SK-N-SH treated with all-trans-retinoic acid at 6 μM for 48 hours (cell line): ENCODE measurements at regions not wholly inside any gene's neighbourhood (a gene's known extent, or its start where the extent isn't known, plus 50 kb on each side); places are given as distances from the start of the nearest gene placed in this dataset.

ENCODE experiments used
- ATAC-seq: fragments of 200-7000 bp; cut with Tn5 transposase; 3 replicates; pipeline ENCODE4 v1.9.1; 2020; ENCODE audit warnings: mild to moderate bottlenecking, moderate library complexity
- BACH2 ChIP-seq: fragments of 250-450 bp; sonication (Bioruptor Pico); IDR thresholded peaks from 2 replicates; pipeline ENCODE4 v1.9.0; 2021; ENCODE audit warnings: mild to moderate bottlenecking, borderline replicate concordance
- CREB5 ChIP-seq: fragments of 250-450 bp; sonication (Bioruptor Pico); IDR thresholded peaks from 2 replicates; pipeline ENCODE4 v1.5.1; 2020; ENCODE audit warnings: low read depth, mild to moderate bottlenecking, moderate library complexity
- CSRNP3 ChIP-seq: fragments of 250-450 bp; sonication (Bioruptor Pico); IDR thresholded peaks from 2 replicates; pipeline ENCODE4 v1.5.1; 2021; ENCODE audit warnings: mild to moderate bottlenecking, moderate library complexity
- ESRRG ChIP-seq: fragments of 250-450 bp; sonication (Bioruptor Pico); IDR thresholded peaks from 2 replicates; pipeline ENCODE4 v1.6.1; 2021; ENCODE audit warnings: mild to moderate bottlenecking
- GLIS3 ChIP-seq: fragments of 250-450 bp; sonication (Bioruptor Pico); IDR thresholded peaks from 2 replicates; pipeline ENCODE4 v1.5.0; 2020; ENCODE audit warnings: mild to moderate bottlenecking, moderate library complexity
- ISL1 ChIP-seq: fragments of 250-450 bp; sonication (Bioruptor Pico); IDR thresholded peaks from 2 replicates; pipeline ENCODE4 v2.1.2; 2022; ENCODE audit warnings: mild to moderate bottlenecking, moderate library complexity
- OSR1 ChIP-seq: fragments of 250-450 bp; sonication (Bioruptor Pico); IDR thresholded peaks from 2 replicates; pipeline ENCODE4 v1.8.0; 2022; ENCODE audit warnings: moderate library complexity, mild to moderate bottlenecking, inconsistent platforms
- PPARA ChIP-seq: fragments of 250-450 bp; sonication (Bioruptor Pico); IDR thresholded peaks from 2 replicates; pipeline ENCODE4 v1.5.0; 2020; ENCODE audit warnings: mild to moderate bottlenecking, borderline replicate concordance
- RARB ChIP-seq: fragments of 250-450 bp; sonication (Bioruptor Pico); IDR thresholded peaks from 2 replicates; pipeline ENCODE4 v1.8.0; 2021; ENCODE audit warnings: mild to moderate bottlenecking, moderate library complexity
- SNAI2 ChIP-seq: fragments of 250-450 bp; sonication (Bioruptor Pico); IDR thresholded peaks from 2 replicates; pipeline ENCODE4 v1.5.0; 2020; ENCODE audit warnings: mild to moderate bottlenecking, moderate library complexity
- TCF4 ChIP-seq: fragments of 250-450 bp; sonication (Bioruptor Pico); IDR thresholded peaks from 2 replicates; pipeline ENCODE4 v1.8.0; 2021; ENCODE audit warnings: mild to moderate bottlenecking, moderate library complexity, borderline replicate concordance
- TOX ChIP-seq: fragments of 250-450 bp; sonication (Bioruptor Pico); IDR thresholded peaks from 2 replicates; pipeline ENCODE4 v1.8.0; 2021; ENCODE audit warnings: mild to moderate bottlenecking, moderate library complexity, borderline replicate concordance
- ZC3H10 ChIP-seq: fragments of 250-450 bp; sonication (Bioruptor Pico); IDR thresholded peaks from 2 replicates; pipeline ENCODE4 v1.5.1; 2021; ENCODE audit warnings: mild to moderate bottlenecking, moderate library complexity
- ZFP3 ChIP-seq: fragments of 250-450 bp; sonication (Bioruptor Pico); IDR thresholded peaks from 2 replicates; pipeline ENCODE4 v1.5.0; 2020; ENCODE audit warnings: mild to moderate bottlenecking, moderate library complexity
- ZFP30 ChIP-seq: fragments of 450-650 bp; formaldehyde crosslinking; IDR thresholded peaks from 2 replicates; pipeline ENCODE4 v1.5.0; 2022; ENCODE audit warnings: mild to moderate bottlenecking, moderate library complexity
- ZNF565 ChIP-seq: fragments of 450-650 bp; formaldehyde crosslinking; conservative IDR thresholded peaks from 2 replicates; pipeline ENCODE4 v1.5.0; 2020; ENCODE audit warnings: low read depth, mild to moderate bottlenecking, moderate library complexity
- ZNF70 ChIP-seq: fragments of 450-650 bp; formaldehyde crosslinking; IDR thresholded peaks from 2 replicates; pipeline ENCODE4 v1.5.0; 2020; ENCODE audit warnings: mild to moderate bottlenecking, moderate library complexity
- ZNF8 ChIP-seq: fragments of 450-650 bp; formaldehyde crosslinking; IDR thresholded peaks from 2 replicates; pipeline ENCODE4 v1.5.0; 2020; ENCODE audit warnings: mild to moderate bottlenecking, moderate library complexity
- TF ChIP-seq, protein P1 (sequence below): fragments of 250-450 bp; sonication (Bioruptor Pico); IDR thresholded peaks from 2 replicates; pipeline ENCODE4 v1.5.0; 2020; ENCODE audit warnings: mild to moderate bottlenecking, moderate library complexity
- TF ChIP-seq, protein P2 (sequence below): fragments of 250-450 bp; sonication (Bioruptor Pico); IDR thresholded peaks from 2 replicates; pipeline ENCODE4 v1.8.0; 2021; ENCODE audit warnings: low read depth, mild to moderate bottlenecking, moderate library complexity, borderline replicate concordance

GRCh38 chr2:63665091-63665490 lies 76.3 kb downstream of the MDH1 start:
- ATAC-seq = no peak
- TF ChIP-seq PPARA (no peak), CSRNP3 (CRISPR knock-in tag) (no peak)

DNA sequence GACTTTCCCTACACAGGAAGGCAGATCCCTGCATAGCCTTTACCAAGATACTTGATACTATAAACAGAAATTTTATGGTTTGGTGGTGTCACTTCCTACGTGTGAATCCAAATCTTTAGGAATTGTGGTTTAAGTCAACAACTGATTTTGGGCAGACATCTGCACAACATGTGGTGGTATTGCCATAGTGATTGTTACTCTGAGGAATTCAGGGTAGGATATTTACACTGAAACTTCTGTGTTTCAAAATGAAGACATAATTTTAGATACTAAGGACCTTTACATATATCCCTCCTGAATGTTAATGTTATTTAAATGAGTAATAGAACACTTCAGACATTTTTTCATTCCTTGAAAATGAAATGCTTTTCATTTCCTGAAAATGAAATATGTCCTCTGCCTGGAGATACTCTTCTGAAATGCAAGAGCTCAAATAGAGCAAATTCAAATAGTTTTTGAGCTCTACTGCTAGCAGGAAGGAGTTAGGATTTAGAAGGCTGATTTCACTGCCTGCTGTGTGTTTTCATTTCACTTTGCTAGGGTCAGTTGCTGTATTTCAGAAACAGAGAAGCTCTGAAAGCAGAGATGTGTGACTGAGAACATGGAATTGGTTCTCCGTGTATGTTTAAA lies 77.2 kb downstream of the MDH1 start:
- TF ChIP-seq ZFP30 (CRISPR knock-in tag) = no peak
- TF ChIP-seq TCF4 (CRISPR knock-in tag) = no peak
- TF ChIP-seq, protein P1, sequence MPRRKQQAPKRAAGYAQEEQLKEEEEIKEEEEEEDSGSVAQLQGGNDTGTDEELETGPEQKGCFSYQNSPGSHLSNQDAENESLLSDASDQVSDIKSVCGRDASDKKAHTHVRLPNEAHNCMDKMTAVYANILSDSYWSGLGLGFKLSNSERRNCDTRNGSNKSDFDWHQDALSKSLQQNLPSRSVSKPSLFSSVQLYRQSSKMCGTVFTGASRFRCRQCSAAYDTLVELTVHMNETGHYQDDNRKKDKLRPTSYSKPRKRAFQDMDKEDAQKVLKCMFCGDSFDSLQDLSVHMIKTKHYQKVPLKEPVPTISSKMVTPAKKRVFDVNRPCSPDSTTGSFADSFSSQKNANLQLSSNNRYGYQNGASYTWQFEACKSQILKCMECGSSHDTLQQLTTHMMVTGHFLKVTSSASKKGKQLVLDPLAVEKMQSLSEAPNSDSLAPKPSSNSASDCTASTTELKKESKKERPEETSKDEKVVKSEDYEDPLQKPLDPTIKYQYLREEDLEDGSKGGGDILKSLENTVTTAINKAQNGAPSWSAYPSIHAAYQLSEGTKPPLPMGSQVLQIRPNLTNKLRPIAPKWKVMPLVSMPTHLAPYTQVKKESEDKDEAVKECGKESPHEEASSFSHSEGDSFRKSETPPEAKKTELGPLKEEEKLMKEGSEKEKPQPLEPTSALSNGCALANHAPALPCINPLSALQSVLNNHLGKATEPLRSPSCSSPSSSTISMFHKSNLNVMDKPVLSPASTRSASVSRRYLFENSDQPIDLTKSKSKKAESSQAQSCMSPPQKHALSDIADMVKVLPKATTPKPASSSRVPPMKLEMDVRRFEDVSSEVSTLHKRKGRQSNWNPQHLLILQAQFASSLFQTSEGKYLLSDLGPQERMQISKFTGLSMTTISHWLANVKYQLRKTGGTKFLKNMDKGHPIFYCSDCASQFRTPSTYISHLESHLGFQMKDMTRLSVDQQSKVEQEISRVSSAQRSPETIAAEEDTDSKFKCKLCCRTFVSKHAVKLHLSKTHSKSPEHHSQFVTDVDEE (CRISPR knock-in tag) = no peak
- TF ChIP-seq, protein P2, sequence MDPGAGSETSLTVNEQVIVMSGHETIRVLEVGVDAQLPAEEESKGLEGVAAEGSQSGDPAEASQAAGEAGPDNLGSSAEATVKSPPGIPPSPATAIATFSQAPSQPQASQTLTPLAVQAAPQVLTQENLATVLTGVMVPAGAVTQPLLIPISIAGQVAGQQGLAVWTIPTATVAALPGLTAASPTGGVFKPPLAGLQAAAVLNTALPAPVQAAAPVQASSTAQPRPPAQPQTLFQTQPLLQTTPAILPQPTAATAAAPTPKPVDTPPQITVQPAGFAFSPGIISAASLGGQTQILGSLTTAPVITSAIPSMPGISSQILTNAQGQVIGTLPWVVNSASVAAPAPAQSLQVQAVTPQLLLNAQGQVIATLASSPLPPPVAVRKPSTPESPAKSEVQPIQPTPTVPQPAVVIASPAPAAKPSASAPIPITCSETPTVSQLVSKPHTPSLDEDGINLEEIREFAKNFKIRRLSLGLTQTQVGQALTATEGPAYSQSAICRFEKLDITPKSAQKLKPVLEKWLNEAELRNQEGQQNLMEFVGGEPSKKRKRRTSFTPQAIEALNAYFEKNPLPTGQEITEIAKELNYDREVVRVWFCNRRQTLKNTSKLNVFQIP (CRISPR knock-in tag) = no peak
- TF ChIP-seq ZNF8 (CRISPR knock-in tag) = no peak
- no peak for TF ChIP-seq SNAI2
- TF ChIP-seq RARB = no peak
- no peak for TF ChIP-seq TOX
- no peak for TF ChIP-seq ISL1
- no peak for TF ChIP-seq GLIS3 (CRISPR knock-in tag)
- TF ChIP-seq BACH2 (CRISPR knock-in tag) = no peak
- ATAC-seq = peak; percentile 37; the same call in 2 of the 3 replicates

GRCh38 chr2:63667132-63667700 lies 78.5 kb downstream of the MDH1 start:
- ATAC-seq = 0 out of 3 replicates have a peak, but pooled peaks have one; percentile 20
- TF ChIP-seq TOX (no peak), ISL1 (no peak), ZNF8 (CRISPR knock-in tag) (no peak), RARB (no peak), OSR1 (CRISPR knock-in tag) (no peak), TCF4 (CRISPR knock-in tag) (no peak), BACH2 (CRISPR knock-in tag) (no peak), ESRRG (CRISPR knock-in tag) (no peak), GLIS3 (CRISPR knock-in tag) (no peak), PPARA (no peak), ZNF565 (no peak), ZC3H10 (no peak), SNAI2 (no peak)
- TF ChIP-seq, protein P1 (CRISPR knock-in tag) = no peak

DNA sequence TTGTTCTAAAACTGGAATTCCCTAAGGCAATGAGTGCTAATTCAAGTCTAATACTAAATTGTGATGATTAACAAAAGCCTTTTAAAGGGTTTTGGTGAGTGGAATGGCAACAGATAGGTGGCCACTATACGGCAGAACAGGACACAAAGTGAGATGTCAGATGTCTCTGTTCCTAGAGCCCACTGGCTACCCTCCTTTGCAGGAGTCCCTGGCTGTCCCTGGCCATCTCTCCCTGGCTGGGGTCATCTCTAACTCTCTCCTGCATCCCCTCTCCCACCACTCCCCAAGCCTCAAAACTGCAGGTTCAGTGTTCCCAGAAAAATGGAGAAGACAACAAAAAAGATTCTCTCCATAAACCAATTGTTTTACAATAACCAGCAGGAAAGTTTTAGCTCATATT lies 79.2 kb downstream of the MDH1 start:
- no peak for ATAC-seq
- TF ChIP-seq, protein P1 (CRISPR knock-in tag) = no peak
- no peak for TF ChIP-seq BACH2 (CRISPR knock-in tag)
- no peak for TF ChIP-seq SNAI2
- no peak for TF ChIP-seq ZFP3
- TF ChIP-seq GLIS3 (CRISPR knock-in tag) = no peak
- TF ChIP-seq PPARA = no peak
- TF ChIP-seq ZC3H10 = no peak
- TF ChIP-seq ZFP30 (CRISPR knock-in tag) = no peak
- no peak for TF ChIP-seq CSRNP3 (CRISPR knock-in tag)
- no peak for TF ChIP-seq CREB5 (CRISPR knock-in tag)
- TF ChIP-seq ZNF70 (CRISPR knock-in tag) = no peak
- no peak for TF ChIP-seq TCF4 (CRISPR knock-in tag)
